ENCODE measurements at regions not wholly inside any gene's neighbourhood (a gene's known extent, or its start where the extent isn't known, plus 50 kb on each side); places are given as distances from the start of the nearest gene placed in this dataset.

DNA sequence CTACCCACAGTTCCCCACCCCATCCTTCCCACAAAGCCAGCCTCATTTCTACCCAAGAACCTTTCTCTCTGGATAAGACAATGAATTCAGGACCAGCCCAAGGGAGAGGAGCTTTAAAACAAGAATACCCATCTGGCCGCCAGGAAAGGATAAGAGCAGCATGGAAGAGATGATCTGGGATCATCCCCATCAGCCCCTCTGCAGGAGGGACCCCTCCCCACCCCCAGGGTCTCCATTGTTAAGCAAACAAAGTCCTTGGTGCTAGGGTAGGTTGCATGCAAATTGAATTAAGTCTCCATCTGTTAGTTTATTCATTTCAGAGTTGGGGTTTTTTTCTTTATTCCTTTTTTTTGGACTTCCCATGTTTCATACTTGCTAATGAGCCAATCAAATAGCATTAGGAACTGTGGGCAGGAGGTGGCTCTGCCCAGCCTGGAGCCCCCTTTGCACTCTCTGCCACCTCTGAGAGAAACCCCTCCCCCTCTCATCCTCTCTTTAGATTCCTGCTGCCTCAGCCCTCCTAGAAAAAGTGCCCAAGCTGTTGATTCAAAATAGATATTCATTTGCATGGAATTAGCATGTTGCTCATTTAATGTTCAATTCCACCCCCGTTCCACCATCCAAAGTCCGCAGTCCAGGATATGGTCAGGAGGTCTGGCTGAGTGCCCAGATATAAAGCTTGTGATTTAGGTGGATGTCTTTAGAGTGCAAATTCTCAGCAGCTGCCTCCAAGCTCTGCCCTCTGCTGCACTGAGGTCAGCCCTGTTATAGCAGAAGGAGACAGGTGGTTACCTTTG is 138.5 kb upstream of the NCAM1 start:
- DNase-seq (ENCODE audit: low read depth), result no peak

- DNase-seq (ENCODE audit: low read depth), result no peak
Observed at GRCh38 chr11:112826026-112826425, 135.2 kb upstream of the NCAM1 start.

DNA sequence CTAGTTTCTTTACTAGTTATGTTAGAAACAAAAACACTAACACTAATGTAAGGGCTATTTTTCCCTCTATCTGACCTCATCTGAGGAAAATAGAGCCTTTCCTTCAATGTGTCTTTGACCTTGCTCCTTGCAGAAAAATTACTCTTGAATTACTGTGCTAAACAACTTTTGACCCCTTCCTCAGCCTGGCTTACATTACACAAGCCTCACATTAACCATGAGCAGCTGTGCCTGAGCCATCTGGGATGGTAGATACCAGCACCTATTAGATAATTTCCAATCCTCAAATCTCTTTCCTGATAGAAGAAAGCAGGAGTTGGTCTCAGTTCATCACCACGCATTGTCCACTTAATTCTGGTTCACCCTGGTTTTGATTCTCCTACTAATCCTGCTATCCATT is 134.4 kb upstream of the NCAM1 start:
- DNase-seq (ENCODE audit: low read depth), result no peak

DNA sequence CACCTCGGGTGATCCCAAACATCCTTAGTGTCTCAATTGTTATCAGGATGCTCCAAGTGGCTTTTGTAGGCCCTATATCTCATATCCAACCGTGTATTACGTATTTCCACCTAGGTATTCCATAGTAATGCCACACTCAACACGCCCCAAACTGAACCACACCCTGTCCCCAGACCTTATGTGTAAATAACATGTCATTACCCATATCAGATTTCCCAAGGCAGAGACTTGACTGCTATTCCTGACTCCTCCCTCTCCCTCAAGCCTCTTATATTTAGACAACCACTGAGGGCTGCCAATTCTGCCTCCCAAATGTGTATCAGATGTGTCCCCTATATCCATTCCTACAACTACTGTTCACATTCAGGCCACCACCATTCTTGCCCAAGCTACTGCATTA is 132.8 kb upstream of the NCAM1 start:
- no peak for DNase-seq (ENCODE audit: low read depth)

DNA sequence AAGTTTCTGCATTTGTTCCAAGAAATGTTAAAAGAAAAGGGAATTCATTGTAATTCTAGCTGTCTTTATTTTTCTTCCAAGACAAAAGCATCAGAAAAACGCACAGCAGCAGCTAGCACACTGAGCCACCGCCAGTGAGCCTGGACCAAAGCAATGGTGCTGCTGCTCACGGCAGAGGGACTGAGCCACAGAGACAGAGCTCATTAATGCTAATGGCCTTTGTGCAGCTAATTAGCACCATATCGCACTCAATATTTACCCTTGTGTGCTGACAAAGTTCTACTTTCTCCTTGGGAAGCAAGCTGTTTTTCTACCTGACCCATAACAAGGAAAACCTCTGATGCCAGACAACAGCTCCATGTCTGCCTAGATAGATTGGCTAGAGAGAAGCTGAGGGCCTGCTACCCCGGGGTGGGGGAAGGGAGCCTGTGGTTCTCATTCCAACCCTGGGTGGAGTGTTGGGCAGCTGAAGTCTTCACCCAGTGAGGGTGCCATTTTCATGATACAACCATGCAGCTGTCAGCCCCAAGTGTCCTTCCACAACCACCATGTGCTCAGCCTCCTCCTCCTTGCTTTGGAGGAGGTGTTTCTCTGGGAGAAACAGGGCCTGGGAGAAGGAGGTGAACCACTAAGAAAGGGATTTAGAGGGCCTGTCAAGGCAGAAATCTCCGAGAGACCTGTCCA is 131.1 kb upstream of the NCAM1 start:
- no peak for DNase-seq (ENCODE audit: low read depth)

DNA sequence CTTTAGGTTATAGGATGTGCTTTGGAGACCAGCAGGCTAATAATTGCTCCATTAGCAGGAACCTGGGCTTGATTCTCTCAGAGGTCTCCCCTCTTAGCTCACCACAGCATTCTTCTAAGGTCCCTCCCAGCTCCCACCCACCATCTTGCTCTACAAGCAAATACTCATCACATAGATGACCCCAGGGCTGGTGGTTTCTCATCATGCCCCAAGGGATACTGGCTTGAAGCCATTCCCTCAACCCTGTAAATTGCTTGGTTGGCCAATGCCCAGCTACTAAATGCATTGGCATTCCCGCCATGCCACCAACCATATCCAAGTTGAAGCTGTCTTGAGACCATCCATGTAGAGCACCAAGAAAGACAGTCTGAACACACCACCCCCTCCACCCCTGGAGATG is 130.2 kb upstream of the NCAM1 start:
- DNase-seq (ENCODE audit: low read depth), result no peak

- no peak for DNase-seq (ENCODE audit: low read depth)
Observed at GRCh38 chr11:112831969-112832766, 129.1 kb upstream of the NCAM1 start.

GRCh38 chr11:112834277-112834755 is 126.9 kb upstream of the NCAM1 start:
- no peak for DNase-seq (ENCODE audit: low read depth)

DNA sequence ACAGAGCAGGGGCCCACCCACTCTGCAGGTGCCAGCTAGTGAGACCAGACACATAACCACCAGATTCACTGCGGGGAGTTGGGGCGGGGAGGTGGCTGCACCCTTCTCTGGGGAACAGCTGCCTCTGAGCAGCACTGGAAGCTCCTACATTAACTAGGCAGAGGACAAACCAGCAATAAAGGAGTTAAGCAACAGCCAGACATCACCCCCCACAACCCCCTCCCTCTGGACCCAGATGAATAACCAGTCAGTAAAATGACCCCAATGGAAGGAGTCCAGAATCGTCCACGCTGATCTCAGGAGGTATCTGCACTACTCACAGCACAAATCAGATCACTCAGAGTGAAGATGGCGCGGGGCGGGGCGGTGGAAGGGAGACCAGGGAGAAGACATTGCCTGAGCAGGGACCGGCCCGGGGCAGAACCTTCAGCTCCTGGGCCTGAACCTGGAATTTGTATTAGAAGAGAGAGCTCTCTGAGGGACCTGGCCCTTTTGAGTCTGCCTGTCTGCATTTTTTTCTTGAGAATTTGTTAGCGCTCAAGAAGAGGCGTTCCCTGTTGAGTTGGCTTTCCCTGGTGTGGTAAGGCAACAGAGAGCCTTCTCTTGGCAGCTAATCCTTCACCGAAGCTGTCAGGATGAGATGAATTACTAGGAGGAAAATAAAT is 125.5 kb upstream of the NCAM1 start:
- no peak for DNase-seq (ENCODE audit: low read depth)

DNA sequence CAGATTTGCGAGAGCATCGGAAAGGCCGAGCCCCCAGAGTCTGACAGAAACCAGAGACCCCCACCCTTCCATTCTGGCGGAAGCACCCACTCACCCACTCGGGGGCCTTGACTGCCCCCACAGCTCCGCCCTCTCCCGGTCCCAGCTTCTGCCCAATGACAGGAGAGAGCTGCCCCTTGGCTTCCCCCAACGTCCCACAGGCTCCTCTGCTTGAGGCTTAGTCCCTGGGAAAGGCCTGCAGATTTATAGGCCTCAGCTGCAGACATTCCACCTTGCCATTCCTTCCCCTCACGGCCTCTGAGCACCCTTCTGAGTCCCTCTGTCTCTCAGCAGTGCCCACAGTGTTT is 125.0 kb upstream of the NCAM1 start:
- no peak for DNase-seq (ENCODE audit: low read depth)

DNA sequence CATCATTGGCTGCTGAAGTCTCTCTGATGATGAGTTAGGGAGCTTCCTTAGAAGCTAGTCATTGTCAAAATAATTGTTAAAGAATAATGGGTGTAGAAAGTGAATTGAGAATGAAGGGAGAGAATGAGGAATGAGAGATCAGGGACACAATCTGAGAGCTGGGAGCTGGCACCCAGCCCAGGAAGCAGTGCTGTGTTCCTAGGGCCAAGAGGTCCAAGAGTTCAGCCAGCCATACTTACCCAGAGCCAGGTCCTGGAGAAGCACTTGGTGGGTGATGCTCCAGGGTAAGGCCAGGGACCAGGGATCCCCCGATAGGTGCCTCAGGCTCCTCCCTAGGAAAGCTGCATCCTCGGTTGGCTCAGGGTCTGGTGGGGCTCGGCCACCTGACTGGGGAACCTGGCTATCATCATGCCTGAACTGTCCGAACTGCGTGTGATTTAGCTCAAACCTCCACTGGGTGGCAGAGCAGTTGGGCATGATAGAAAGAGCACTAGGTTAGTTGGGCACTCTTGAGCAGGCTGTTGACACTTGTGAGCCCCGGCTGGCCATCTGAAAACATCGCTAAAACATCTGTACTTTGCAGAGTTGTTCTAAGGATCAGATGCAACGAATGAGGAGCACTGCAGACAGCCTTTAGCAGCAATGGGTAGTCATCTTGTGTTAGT is 123.9 kb upstream of the NCAM1 start:
- no peak for DNase-seq (ENCODE audit: low read depth)

GRCh38 chr11:112839051-112839450 is 122.2 kb upstream of the NCAM1 start:
- no peak for DNase-seq (ENCODE audit: low read depth)

DNA sequence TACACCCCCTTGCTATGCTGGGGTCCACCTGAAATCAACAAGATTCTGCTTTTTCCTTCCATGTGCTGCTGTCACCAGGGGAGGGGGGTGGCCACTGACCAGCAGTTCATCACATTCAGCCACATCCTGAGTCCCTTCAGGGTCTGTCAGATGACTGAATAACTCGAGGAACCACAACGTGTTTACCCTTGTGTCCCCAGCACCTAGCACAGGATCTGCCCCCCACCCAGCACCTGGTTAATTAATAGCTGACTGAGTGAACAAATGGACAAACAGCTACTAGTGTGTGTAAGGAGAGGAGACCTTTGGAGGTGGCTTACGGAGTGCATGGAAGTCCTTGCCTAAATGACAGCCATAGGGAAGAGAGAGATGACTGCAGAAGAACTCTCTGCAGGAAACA is 119.5 kb upstream of the NCAM1 start:
- no peak for DNase-seq (ENCODE audit: low read depth)

- DNase-seq (ENCODE audit: low read depth), result no peak
Observed at GRCh38 chr11:112842151-112842550, 119.1 kb upstream of the NCAM1 start.

DNA sequence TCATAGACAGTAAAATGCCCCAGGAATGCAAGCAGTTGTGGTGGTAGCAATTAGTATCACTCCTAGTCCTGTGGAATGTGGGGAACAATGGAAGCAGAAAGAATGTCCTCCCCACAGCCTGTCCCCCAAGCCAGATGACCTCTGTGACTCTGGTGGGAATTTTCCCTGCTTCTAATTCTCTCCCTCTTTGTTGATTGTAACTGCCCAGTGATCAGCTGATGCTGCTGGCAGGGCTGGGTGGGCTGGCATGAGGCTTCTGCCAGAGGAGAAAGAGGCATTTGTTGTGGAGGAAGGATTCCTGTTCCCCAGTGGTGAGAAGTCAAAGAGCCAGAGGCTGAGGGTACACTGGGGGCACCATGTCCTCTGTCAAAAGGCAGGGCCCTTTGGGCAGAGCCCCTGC is 116.7 kb upstream of the NCAM1 start:
- no peak for DNase-seq (ENCODE audit: low read depth)

GRCh38 chr11:112847568-112847967 is 113.7 kb upstream of the NCAM1 start:
- no peak for DNase-seq (ENCODE audit: low read depth)

- DNase-seq (ENCODE audit: low read depth), result peak; percentile 13
Observed at GRCh38 chr11:112852143-112852866, 108.9 kb upstream of the NCAM1 start.

- DNase-seq (ENCODE audit: low read depth), result no peak
Observed at GRCh38 chr11:112856133-112856532, 105.1 kb upstream of the NCAM1 start.

- DNase-seq (ENCODE audit: low read depth), result no peak
Observed at GRCh38 chr11:112856591-112856990, 104.6 kb upstream of the NCAM1 start.

GRCh38 chr11:112858289-112859023 is 102.8 kb upstream of the NCAM1 start:
- DNase-seq (ENCODE audit: low read depth), result no peak

All from fibroblast of the conjunctiva (primary cell).